Sigmoid colon (tissue), 6 donors: ENCODE measurements at regions not wholly inside any gene's neighbourhood (a gene's known extent, or its start where the extent isn't known, plus 50 kb on each side); places are given as distances from the start of the nearest gene placed in this dataset.
"Not testable (repeated sequence)": the region's sequence is repeated elsewhere in the genome, so short reads cannot be mapped to it uniquely, and the experiment has no call there.

ENCODE experiments used
- DNase-seq: peaks from one replicate; pipeline ENCODE4 v3.0.0-alpha.2; 2019
- H3K27ac ChIP-seq, 4 donors: fragments of 200-600 bp; sonication (generic); one replicate each; pipeline ENCODE4 v1.5.1; 2016 to 2019; ENCODE audit warnings: mild to moderate bottlenecking in 1 of 4
- H3K27me3 ChIP-seq, 3 donors: fragments of 200-600 bp; sonication (generic); one replicate each; pipeline ENCODE4 v1.5.1; 2019; ENCODE audit warnings: mild to moderate bottlenecking in 1 of 3
- H3K36me3 ChIP-seq, 4 donors: fragments of 200-600 bp; sonication (generic); one replicate each; pipeline ENCODE4 v1.5.1; 2016 to 2019
- H3K4me1 ChIP-seq, 4 donors: fragments of 200-600 bp; sonication (generic); one replicate each; pipeline ENCODE4 v1.5.1; 2017 to 2019
- H3K4me3 ChIP-seq, 4 donors: fragments of 200-600 bp; sonication (generic); one replicate each; pipeline ENCODE4 v1.5.1; 2017 to 2019; ENCODE audit warnings: mild to moderate bottlenecking in 2 of 4, moderate library complexity in 1 of 4
- H3K9me3 ChIP-seq, 4 donors: fragments of 200-600 bp in 3 of 4; sonication (generic) in 3 of 4; one replicate each; pipeline versions ENCODE4 v1.5.1 to v1.6.1; 2013 to 2019
- CTCF ChIP-seq, 4 experiments: fragments of 450-650 bp in 3 of 4; fragments of 200-600 bp in 1 of 4; IDR thresholded peaks; one replicate each; pipeline ENCODE4 v1.5.1; 2016 to 2019; ENCODE audit warnings: antibody characterized with exemption in 4 of 4, mild to moderate bottlenecking in 3 of 4, moderate library complexity in 2 of 4
- EP300 ChIP-seq, 4 donors: sonication (generic); formaldehyde crosslinking; IDR thresholded peaks; one replicate each; pipeline ENCODE4 v1.6.1; 2017; ENCODE audit warnings: antibody characterized with exemption in 4 of 4
- POLR2A ChIP-seq, 2 donors: fragments of 450-650 bp; IDR thresholded peaks; one replicate each; pipeline ENCODE4 v1.6.1; 2016; ENCODE audit warnings: antibody characterized with exemption in 2 of 2, mild to moderate bottlenecking in 2 of 2, moderate library complexity in 2 of 2
- POLR2AphosphoS5 ChIP-seq, 4 donors: sonication (generic); formaldehyde crosslinking; IDR thresholded peaks; one replicate each; pipeline ENCODE4 v1.6.1; 2017; ENCODE audit warnings: antibody characterized with exemption in 4 of 4
- WGBS, 2 donors: extraction: QIAGEN DNeasy Blood & Tissue Kit; methylation state at CpG; one replicate each; pipeline ENCODE4 v1.1.7; 2013; 5-methylcytosine and 5-hydroxymethylcytosine counted together
- intact Hi-C: fragments of 100-400 bp; cut with DNase I; formaldehyde crosslinking; loops from one replicate; pipeline ENCODE4 v1.15.1; 2023
- donor health status: healthy with polysubstance abuse.
- donor health status: healthy.

GRCh38 chrX:121871122-121871521 is 823.7 kb downstream of the GLUD2 start:
- no peaks in the 10 kb centered on the region for H3K27me3 ChIP-seq
- no peaks in the 10 kb centered on the region for H3K4me1 ChIP-seq
- H3K27ac ChIP-seq = no peak overlapping the region
- no peak for TF ChIP-seq EP300 (IDR thresholded peaks at IDR 0.05)
- no peak for TF ChIP-seq CTCF (IDR thresholded peaks at IDR 0.05)
- TF ChIP-seq POLR2A (IDR thresholded peaks at IDR 0.05) = no peak
- no peak for TF ChIP-seq POLR2AphosphoS5 (IDR thresholded peaks at IDR 0.05)
- intact Hi-C loops = no loop called here
- no peak overlapping the region for H3K4me3 ChIP-seq
- WGBS, 2 donors = 97 to 98% methylated on average over 12 of the region's 12 CpGs
- no peaks in the 10 kb centered on the region for H3K9me3 ChIP-seq
- H3K36me3 ChIP-seq = no peaks in the 10 kb centered on the region
- peak; percentile 57 for DNase-seq

- TF ChIP-seq POLR2A (IDR thresholded peaks at IDR 0.05) (no peak), CTCF (IDR thresholded peaks at IDR 0.05) (no peak), POLR2AphosphoS5 (IDR thresholded peaks at IDR 0.05) (no peak), EP300 (IDR thresholded peaks at IDR 0.05) (no peak)
- no peaks in the 10 kb centered on the region for H3K27me3 ChIP-seq
- no peak overlapping the region for H3K4me3 ChIP-seq
- intact Hi-C loops = no loop called here
- no peak for DNase-seq
- H3K4me1 ChIP-seq = no peaks in the 10 kb centered on the region
- H3K27ac ChIP-seq = no peak overlapping the region
- no peaks in the 10 kb centered on the region for H3K9me3 ChIP-seq
- no peaks in the 10 kb centered on the region for H3K36me3 ChIP-seq
Observed at GRCh38 chrX:121876305-121876704, 828.9 kb downstream of the GLUD2 start.

- WGBS, 2 donors = 92 to 95% methylated on average over 18 of the region's 18 CpGs
- intact Hi-C loops, H3K27ac ChIP-seq, DNase-seq, H3K27me3 ChIP-seq, H3K4me1 ChIP-seq, H3K9me3 ChIP-seq, H3K36me3 ChIP-seq, H3K4me3 ChIP-seq: not testable (repeated sequence)
Observed at GRCh38 chrX:121877337-121877736, 829.9 kb downstream of the GLUD2 start.

GRCh38 chrX:121886557-121886956 is 839.1 kb downstream of the GLUD2 start:
- H3K27me3 ChIP-seq = no peaks in the 10 kb centered on the region
- TF ChIP-seq EP300 (IDR thresholded peaks at IDR 0.05) (no peak), POLR2A (IDR thresholded peaks at IDR 0.05) (no peak), POLR2AphosphoS5 (IDR thresholded peaks at IDR 0.05) (no peak), CTCF (IDR thresholded peaks at IDR 0.05) (no peak)
- DNase-seq = no peak
- intact Hi-C loops = no loop called here
- no peaks in the 10 kb centered on the region for H3K4me1 ChIP-seq
- H3K4me3 ChIP-seq = no peak overlapping the region
- H3K9me3 ChIP-seq = no peaks in the 10 kb centered on the region
- no peaks in the 10 kb centered on the region for H3K36me3 ChIP-seq
- WGBS, 2 donors = 57 to 88% methylated on average over 2 of the region's 2 CpGs
- no peak overlapping the region for H3K27ac ChIP-seq

- Histone ChIP-seq H3K27me3 (no peaks in the 10 kb centered on the region), H3K27ac (no peak overlapping the region), H3K9me3 (no peaks in the 10 kb centered on the region), H3K36me3 (no peaks in the 10 kb centered on the region), H3K4me1 (no peaks in the 10 kb centered on the region), H3K4me3 (no peak overlapping the region)
- 64 to 83% methylated on average over 3 of the region's 3 CpGs for WGBS, 2 donors
- intact Hi-C loops = no loop called here
- no peak for DNase-seq
- no peak for TF ChIP-seq EP300 (IDR thresholded peaks at IDR 0.05)
- no peak for TF ChIP-seq POLR2A (IDR thresholded peaks at IDR 0.05)
- no peak for TF ChIP-seq POLR2AphosphoS5 (IDR thresholded peaks at IDR 0.05)
Observed at GRCh38 chrX:121894756-121895155, 847.3 kb downstream of the GLUD2 start.

- WGBS, 2 donors = 72 to 73% methylated on average over 2 of the region's 2 CpGs
Observed at GRCh38 chrX:121902463-121902862, 855.1 kb downstream of the GLUD2 start.

More at GRCh38 chrX:121902463-121902862, 855.1 kb downstream of the GLUD2 start:
- Histone ChIP-seq H3K4me3 (no peak overlapping the region), H3K4me1 (no peaks in the 10 kb centered on the region), H3K9me3 (no peaks in the 10 kb centered on the region), H3K27ac (no peak overlapping the region), H3K36me3 (no peaks in the 10 kb centered on the region), H3K27me3 (no peaks in the 10 kb centered on the region)
- no peak for DNase-seq
- TF ChIP-seq POLR2AphosphoS5 (IDR thresholded peaks at IDR 0.05) (no peak), CTCF (IDR thresholded peaks at IDR 0.05) (no peak), EP300 (IDR thresholded peaks at IDR 0.05) (no peak), POLR2A (IDR thresholded peaks at IDR 0.05) (no peak)
- intact Hi-C loops = no loop called here
